ENCODE measurements at regions not wholly inside any gene's neighbourhood (a gene's known extent, or its start where the extent isn't known, plus 50 kb on each side); places are given as distances from the start of the nearest gene placed in this dataset.

GRCh38 chr1:219771080-219771479 lies 157.3 kb downstream of the SLC30A10 start:
- DNase-seq = no peak

- no peak for DNase-seq
Measured at GRCh38 chr1:219763321-219763720, 150.4 kb upstream of the ZC3H11B start.

GRCh38 chr1:219761208-219761860 lies 148.4 kb upstream of the ZC3H11B start:
- DNase-seq = no peak

GRCh38 chr1:219759095-219759494 lies 146.2 kb upstream of the ZC3H11B start:
- no peak for DNase-seq

- DNase-seq = no peak
Measured at GRCh38 chr1:219757890-219758289, 145.0 kb upstream of the ZC3H11B start.

- DNase-seq = no peak
Measured at GRCh38 chr1:219755234-219755633, 142.3 kb upstream of the ZC3H11B start.

- no peak for DNase-seq
Measured at GRCh38 chr1:219754767-219755166, 141.9 kb upstream of the ZC3H11B start.

GRCh38 chr1:219753914-219754313 lies 141.0 kb upstream of the ZC3H11B start:
- DNase-seq = no peak

- no peak for DNase-seq
Measured at GRCh38 chr1:219752645-219753044, 139.7 kb upstream of the ZC3H11B start.

GRCh38 chr1:219751870-219752507 lies 139.1 kb upstream of the ZC3H11B start:
- DNase-seq = no peak

- no peak for DNase-seq
Measured at GRCh38 chr1:219749370-219749769, 136.5 kb upstream of the ZC3H11B start.

- no peak for DNase-seq
Measured at GRCh38 chr1:219746141-219746540, 133.2 kb upstream of the ZC3H11B start.

GRCh38 chr1:219744652-219745469 lies 132.0 kb upstream of the ZC3H11B start:
- DNase-seq = no peak

GRCh38 chr1:219741011-219741970 lies 128.4 kb upstream of the ZC3H11B start:
- no peak for DNase-seq

GRCh38 chr1:219733511-219734174 lies 120.7 kb upstream of the ZC3H11B start:
- no peak for DNase-seq

- DNase-seq = no peak
Measured at GRCh38 chr1:219732814-219733491, 120.0 kb upstream of the ZC3H11B start.

GRCh38 chr1:219731771-219732170 lies 118.9 kb upstream of the ZC3H11B start:
- no peak for DNase-seq

GRCh38 chr1:219726480-219727272 lies 113.8 kb upstream of the ZC3H11B start:
- DNase-seq = no peak

- DNase-seq = no peak
Measured at GRCh38 chr1:219724440-219724839, 111.5 kb upstream of the ZC3H11B start.

- no peak for DNase-seq
Measured at GRCh38 chr1:219717536-219717935, 104.6 kb upstream of the ZC3H11B start.
